Osteocyte (in vitro differentiated cells): ENCODE measurements at regions not wholly inside any gene's neighbourhood (a gene's known extent, or its start where the extent isn't known, plus 50 kb on each side); places are given as distances from the start of the nearest gene placed in this dataset.

Source experiments
- DNase-seq: peaks from one replicate; pipeline ENCODE4 v3.0.0; 2021; ENCODE audit warnings: mixed read lengths; ENCODE audit not compliant: unreplicated experiment; ENCODE audit errors: extremely low spot score
- H3K27ac Mint-ChIP-seq: one replicate; pipeline ENCODE4 v1.8.0; 2021; ENCODE audit warnings: mild to moderate bottlenecking, mixed read lengths; ENCODE audit not compliant: unreplicated experiment
- H3K27me3 Mint-ChIP-seq: one replicate; pipeline ENCODE4 v1.8.0; 2021; ENCODE audit warnings: mixed read lengths; ENCODE audit not compliant: unreplicated experiment
- H3K36me3 Mint-ChIP-seq: one replicate; pipeline ENCODE4 v1.8.0; 2021; ENCODE audit warnings: mixed read lengths; ENCODE audit not compliant: unreplicated experiment
- H3K4me1 Mint-ChIP-seq: one replicate; pipeline ENCODE4 v1.8.0; 2021; ENCODE audit warnings: mixed read lengths; ENCODE audit not compliant: unreplicated experiment
- H3K4me3 Mint-ChIP-seq: one replicate; pipeline ENCODE4 v1.8.0; 2021; ENCODE audit warnings: mild to moderate bottlenecking, moderate library complexity, mixed read lengths; ENCODE audit not compliant: unreplicated experiment
- H3K9me3 Mint-ChIP-seq: one replicate; pipeline ENCODE4 v1.8.0; 2021; ENCODE audit warnings: mixed read lengths; ENCODE audit not compliant: unreplicated experiment
- CTCF ChIP-seq: fragments of 200-600 bp; sonication (generic); IDR thresholded peaks from 2 replicates; pipeline ENCODE4 v1.5.0; 2021; ENCODE audit warnings: antibody characterized with exemption, mild to moderate bottlenecking, moderate library complexity

GRCh38 chr20:39110819-39111136 is 148.6 kb downstream of the DHX35 start:
- H3K4me3 Mint-ChIP-seq, result no peak overlapping the region
- H3K36me3 Mint-ChIP-seq, result no peaks in the 10 kb centered on the region
- TF ChIP-seq CTCF, result no peak
- peaks cover 42% of the 10 kb centered on the region for H3K27me3 Mint-ChIP-seq
- no peaks in the 10 kb centered on the region for H3K4me1 Mint-ChIP-seq
- no peak overlapping the region for H3K27ac Mint-ChIP-seq
- no peaks in the 10 kb centered on the region for H3K9me3 Mint-ChIP-seq
- no peak for DNase-seq

- DNase-seq, result no peak
- no peak overlapping the region for H3K4me3 Mint-ChIP-seq
- peaks cover 42% of the 10 kb centered on the region for H3K27me3 Mint-ChIP-seq
- no peaks in the 10 kb centered on the region for H3K4me1 Mint-ChIP-seq
- H3K27ac Mint-ChIP-seq, result no peak overlapping the region
- H3K36me3 Mint-ChIP-seq, result no peaks in the 10 kb centered on the region
- no peaks in the 10 kb centered on the region for H3K9me3 Mint-ChIP-seq
- TF ChIP-seq CTCF, result no peak
Measured at GRCh38 chr20:39109933-39110818, 148.0 kb downstream of the DHX35 start.

- TF ChIP-seq CTCF, result no peak
- no peak overlapping the region for H3K27ac Mint-ChIP-seq
- H3K9me3 Mint-ChIP-seq, result peaks cover 4% of the 10 kb centered on the region
- DNase-seq, result no peak
- no peaks in the 10 kb centered on the region for H3K36me3 Mint-ChIP-seq
- no peaks in the 10 kb centered on the region for H3K4me1 Mint-ChIP-seq
- H3K27me3 Mint-ChIP-seq, result peaks cover 39% of the 10 kb centered on the region
- H3K4me3 Mint-ChIP-seq, result no peak overlapping the region
Measured at GRCh38 chr20:39108746-39109145, 146.6 kb downstream of the DHX35 start.

- Mint-ChIP-seq H3K36me3 (no peaks in the 10 kb centered on the region), H3K27ac (no peak overlapping the region), H3K4me1 (no peaks in the 10 kb centered on the region), H3K9me3 (peaks cover 8% of the 10 kb centered on the region), H3K4me3 (no peak overlapping the region), H3K27me3 (peaks cover 32% of the 10 kb centered on the region)
- TF ChIP-seq CTCF, result no peak
- no peak for DNase-seq
Measured at GRCh38 chr20:39107741-39108140, 145.6 kb downstream of the DHX35 start.

DNA sequence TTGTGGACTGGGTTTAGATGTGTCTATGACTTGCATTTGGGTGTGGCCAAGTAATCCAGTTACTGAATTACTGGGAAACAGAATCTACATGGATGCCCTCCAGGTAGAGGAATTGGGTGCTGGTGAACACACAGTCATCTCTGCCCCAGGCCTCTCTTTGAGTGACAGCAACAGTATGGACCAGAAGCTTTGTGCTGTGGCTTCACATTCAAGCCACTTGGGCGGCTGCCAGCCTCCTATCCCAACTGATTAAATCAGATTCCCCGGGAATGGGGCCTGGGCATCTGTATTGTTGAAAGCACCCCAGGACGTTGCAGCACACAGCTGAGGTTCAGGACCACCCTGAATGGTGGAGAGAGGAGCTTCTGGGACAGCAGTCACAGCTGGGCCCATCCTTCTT is 144.6 kb downstream of the DHX35 start:
- no peaks in the 10 kb centered on the region for H3K4me1 Mint-ChIP-seq
- peaks cover 23% of the 10 kb centered on the region for H3K27me3 Mint-ChIP-seq
- H3K9me3 Mint-ChIP-seq, result peaks cover 8% of the 10 kb centered on the region
- no peaks in the 10 kb centered on the region for H3K36me3 Mint-ChIP-seq
- no peak overlapping the region for H3K27ac Mint-ChIP-seq
- H3K4me3 Mint-ChIP-seq, result no peak overlapping the region
- DNase-seq, result no peak
- TF ChIP-seq CTCF, result no peak
